Left lung (tissue), 4 donors: ENCODE measurements at regions not wholly inside any gene's neighbourhood (a gene's known extent, or its start where the extent isn't known, plus 50 kb on each side); places are given as distances from the start of the nearest gene placed in this dataset.

Source experiments
- ATAC-seq: fragments of 200-7000 bp; cut with Tn5 transposase; one replicate; pipeline ENCODE4 v1.9.1; 2020; ENCODE audit warnings: moderate library complexity
- DNase-seq, 4 donors: peaks; one replicate each; pipeline ENCODE4 v3.0.0-alpha.2; 2013 to 2020
- H3K27ac ChIP-seq, 2 donors: fragments of 200-600 bp; sonication (generic) in 1 of 2; one replicate each; pipeline versions ENCODE4 v1.5.0 to v1.8.0; 2020 to 2021
- H3K27me3 ChIP-seq, 2 donors: fragments of 200-600 bp; sonication (generic) in 1 of 2; one replicate each; pipeline versions ENCODE4 v1.5.0 to v1.8.0; 2020 to 2021
- H3K36me3 ChIP-seq, 2 donors: fragments of 200-600 bp; sonication (generic) in 1 of 2; one replicate each; pipeline versions ENCODE4 v1.5.0 to v1.8.0; 2020 to 2021
- H3K4me1 ChIP-seq, 2 donors: fragments of 200-600 bp; one replicate each; pipeline ENCODE4 v1.8.0; 2021
- H3K4me3 ChIP-seq, 2 donors: fragments of 200-600 bp; sonication (generic) in 1 of 2; one replicate each; pipeline versions ENCODE4 v1.5.0 to v1.8.0; 2020 to 2021; ENCODE audit warnings: mild to moderate bottlenecking in 1 of 2
- H3K9me3 ChIP-seq, 2 donors: fragments of 200-600 bp; sonication (generic) in 1 of 2; one replicate each; pipeline versions ENCODE4 v1.5.0 to v1.8.0; 2020 to 2021
- CTCF ChIP-seq, 2 donors: fragments of 200-600 bp; sonication (generic) in 1 of 2; IDR thresholded peaks; one replicate each; pipeline versions ENCODE4 v1.5.0 to v1.8.0; 2021; ENCODE audit warnings: antibody characterized with exemption in 2 of 2
- intact Hi-C, 2 donors: fragments of 100-400 bp; cut with DNase I; formaldehyde crosslinking; loops; one replicate each; pipeline versions ENCODE4 v1.11.2 to v1.14.2; 2022
- donor health status: DM: no; HTN: yes; CAD: no.
- donor health status: DM: no; HTN: no; CAD: no.

- H3K36me3 ChIP-seq: no peaks in the 10 kb centered on the region
- H3K9me3 ChIP-seq: peaks cover 0 to 5% of the 10 kb centered on the region in 2 donors
- intact Hi-C loops: no loop called here
- H3K4me3 ChIP-seq: no peak overlapping the region
- H3K27me3 ChIP-seq: peaks cover 17 to 70% of the 10 kb centered on the region in 2 donors
- H3K4me1 ChIP-seq: no peaks in the 10 kb centered on the region
- no peak for DNase-seq
- ATAC-seq: no peak
- TF ChIP-seq CTCF (IDR thresholded peaks at IDR 0.05): no peak
- H3K27ac ChIP-seq: no peak overlapping the region
Observed at GRCh38 chr15:79213650-79214049, 68.9 kb upstream of the ANKRD34C start.

- no peaks in the 10 kb centered on the region for H3K4me1 ChIP-seq
- no peak overlapping the region for H3K4me3 ChIP-seq
- no peak overlapping the region for H3K27ac ChIP-seq
- DNase-seq (no peak), ATAC-seq (no peak)
- intact Hi-C loops: no loop called here
- H3K9me3 ChIP-seq: peaks cover 0 to 5% of the 10 kb centered on the region in 2 donors
- H3K36me3 ChIP-seq: no peaks in the 10 kb centered on the region
- TF ChIP-seq CTCF (IDR thresholded peaks at IDR 0.05): no peak
- peaks cover 17 to 72% of the 10 kb centered on the region in 2 donors for H3K27me3 ChIP-seq
Observed at GRCh38 chr15:79212589-79213157, 69.8 kb upstream of the ANKRD34C start.

- DNase-seq (no peak), ATAC-seq (no peak)
- no peak overlapping the region for H3K27ac ChIP-seq
- no peak overlapping the region for H3K4me3 ChIP-seq
- H3K27me3 ChIP-seq: peaks cover 17 to 83% of the 10 kb centered on the region in 2 donors
- intact Hi-C loops: no loop called here
- no peaks in the 10 kb centered on the region for H3K36me3 ChIP-seq
- TF ChIP-seq CTCF (IDR thresholded peaks at IDR 0.05): no peak
- no peaks in the 10 kb centered on the region for H3K9me3 ChIP-seq
- no peaks in the 10 kb centered on the region for H3K4me1 ChIP-seq
Observed at GRCh38 chr15:79211481-79211880, 71.0 kb upstream of the ANKRD34C start.

- Histone ChIP-seq H3K36me3 (no peaks in the 10 kb centered on the region), H3K4me3 (no peak overlapping the region), H3K4me1 (no peaks in the 10 kb centered on the region), H3K9me3 (no peaks in the 10 kb centered on the region), H3K27me3 (peaks cover 17 to 88% of the 10 kb centered on the region in 2 donors), H3K27ac (no peak overlapping the region)
- intact Hi-C loops: no loop called here
- no peak for ATAC-seq
- DNase-seq: no peak
- TF ChIP-seq CTCF (IDR thresholded peaks at IDR 0.05): no peak
Observed at GRCh38 chr15:79209690-79210089, 72.8 kb upstream of the ANKRD34C start.

- Histone ChIP-seq H3K4me1 (no peaks in the 10 kb centered on the region), H3K4me3 (no peak overlapping the region), H3K36me3 (no peaks in the 10 kb centered on the region), H3K27ac (no peak overlapping the region), H3K9me3 (no peaks in the 10 kb centered on the region), H3K27me3 (peaks cover 17 to 88% of the 10 kb centered on the region in 2 donors)
- intact Hi-C loops: no loop called here
- TF ChIP-seq CTCF (IDR thresholded peaks at IDR 0.05): no peak
- ATAC-seq (no peak), DNase-seq (no peak)
Observed at GRCh38 chr15:79209116-79209515, 73.4 kb upstream of the ANKRD34C start.
